Colonic mucosa (tissue), 4 donors: ENCODE measurements at regions not wholly inside any gene's neighbourhood (a gene's known extent, or its start where the extent isn't known, plus 50 kb on each side); places are given as distances from the start of the nearest gene placed in this dataset.

Source experiments
- DNase-seq: peaks from one replicate; pipeline ENCODE4 v3.0.0-alpha.2; 2020
- H3K27ac ChIP-seq: fragments of 200-600 bp; one replicate; pipeline ENCODE4 v1.8.0; 2021
- H3K27me3 ChIP-seq: fragments of 200-600 bp; one replicate; pipeline ENCODE4 v1.8.0; 2021
- H3K36me3 ChIP-seq: fragments of 200-600 bp; one replicate; pipeline ENCODE4 v1.8.0; 2021
- H3K4me1 ChIP-seq: fragments of 200-600 bp; one replicate; pipeline ENCODE4 v1.8.0; 2021; ENCODE audit warnings: mild to moderate bottlenecking
- H3K4me3 ChIP-seq: fragments of 200-600 bp; one replicate; pipeline ENCODE4 v1.8.0; 2021
- H3K9ac ChIP-seq, 2 donors: one replicate each; pipeline ENCODE4 v1.7.0; 2013; ENCODE audit warnings: control low read depth in 2 of 2, low read depth in 2 of 2, low read length in 2 of 2
- H3K9me3 ChIP-seq: fragments of 200-600 bp; one replicate; pipeline ENCODE4 v1.8.0; 2021
- intact Hi-C: fragments of 100-400 bp; cut with DNase I; formaldehyde crosslinking; loops from one replicate; pipeline ENCODE4 v1.14.1; 2022
- TF ChIP-seq, protein P1 (sequence below): fragments of 200-600 bp; IDR thresholded peaks from one replicate; pipeline ENCODE4 v1.8.0; 2022; ENCODE audit warnings: antibody characterized with exemption, mild to moderate bottlenecking
- donor health status: healthy.
- donor health status: DM: no; HTN: no; CAD: no.
- donor health status: DM: no; HTN: no; CAD: no.

DNA sequence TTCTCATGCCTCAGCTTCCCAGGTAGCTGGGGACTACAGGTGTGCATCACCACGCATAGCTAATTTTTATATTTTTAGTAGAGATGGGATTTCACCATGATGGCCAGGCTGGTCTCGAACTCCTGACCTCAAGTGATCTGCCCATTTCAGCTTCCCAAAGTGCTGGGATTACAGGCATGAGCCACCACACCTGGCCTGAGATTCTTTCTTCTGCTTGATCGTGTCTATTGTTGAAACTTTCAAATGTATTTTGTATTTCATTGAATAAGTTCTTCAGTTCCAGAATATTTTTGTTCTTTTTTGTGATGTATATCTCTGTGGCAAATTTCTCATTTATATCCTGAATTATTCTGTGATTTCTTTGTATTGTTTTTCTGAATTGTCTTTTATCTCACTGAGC lies 1063.3 kb upstream of the WWC1 start:
- Histone ChIP-seq H3K4me1 (no peaks in the 10 kb centered on the region), H3K9me3 (no peaks in the 10 kb centered on the region), H3K27me3 (no peaks in the 10 kb centered on the region), H3K4me3 (no peak overlapping the region), H3K9ac (no peak overlapping the region), H3K27ac (no peak overlapping the region), H3K36me3 (no peaks in the 10 kb centered on the region)
- TF ChIP-seq, protein P1, sequence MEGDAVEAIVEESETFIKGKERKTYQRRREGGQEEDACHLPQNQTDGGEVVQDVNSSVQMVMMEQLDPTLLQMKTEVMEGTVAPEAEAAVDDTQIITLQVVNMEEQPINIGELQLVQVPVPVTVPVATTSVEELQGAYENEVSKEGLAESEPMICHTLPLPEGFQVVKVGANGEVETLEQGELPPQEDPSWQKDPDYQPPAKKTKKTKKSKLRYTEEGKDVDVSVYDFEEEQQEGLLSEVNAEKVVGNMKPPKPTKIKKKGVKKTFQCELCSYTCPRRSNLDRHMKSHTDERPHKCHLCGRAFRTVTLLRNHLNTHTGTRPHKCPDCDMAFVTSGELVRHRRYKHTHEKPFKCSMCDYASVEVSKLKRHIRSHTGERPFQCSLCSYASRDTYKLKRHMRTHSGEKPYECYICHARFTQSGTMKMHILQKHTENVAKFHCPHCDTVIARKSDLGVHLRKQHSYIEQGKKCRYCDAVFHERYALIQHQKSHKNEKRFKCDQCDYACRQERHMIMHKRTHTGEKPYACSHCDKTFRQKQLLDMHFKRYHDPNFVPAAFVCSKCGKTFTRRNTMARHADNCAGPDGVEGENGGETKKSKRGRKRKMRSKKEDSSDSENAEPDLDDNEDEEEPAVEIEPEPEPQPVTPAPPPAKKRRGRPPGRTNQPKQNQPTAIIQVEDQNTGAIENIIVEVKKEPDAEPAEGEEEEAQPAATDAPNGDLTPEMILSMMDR = no peak
- intact Hi-C loops = no loop called here
- no peak for DNase-seq

DNA sequence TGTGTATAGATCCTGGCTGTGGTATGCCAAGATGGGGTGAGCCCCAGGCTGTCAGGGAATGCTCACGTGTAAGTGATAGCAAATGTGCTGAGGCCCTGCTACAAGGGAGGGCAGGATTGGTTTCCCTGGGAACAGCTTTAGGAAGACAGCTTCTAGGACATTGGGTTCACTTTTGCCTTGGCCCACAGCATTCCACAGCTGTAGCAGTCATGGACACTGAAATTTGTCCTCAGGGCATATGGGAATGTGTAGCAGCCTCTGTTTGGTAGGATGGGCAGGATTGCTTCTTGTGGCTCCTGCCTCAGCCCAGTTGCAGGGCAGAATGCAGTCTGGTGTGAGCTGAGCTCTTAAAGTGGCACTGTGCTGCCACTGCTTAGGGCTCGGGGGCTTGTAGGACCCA lies 1061.7 kb upstream of the WWC1 start:
- H3K9ac ChIP-seq = no peak overlapping the region
- intact Hi-C loops = no loop called here
- H3K4me1 ChIP-seq = no peaks in the 10 kb centered on the region
- H3K9me3 ChIP-seq = no peaks in the 10 kb centered on the region
- DNase-seq = no peak
- TF ChIP-seq, protein P1 = no peak
- no peaks in the 10 kb centered on the region for H3K27me3 ChIP-seq
- no peaks in the 10 kb centered on the region for H3K36me3 ChIP-seq
- H3K4me3 ChIP-seq = no peak overlapping the region
- H3K27ac ChIP-seq = no peak overlapping the region

DNA sequence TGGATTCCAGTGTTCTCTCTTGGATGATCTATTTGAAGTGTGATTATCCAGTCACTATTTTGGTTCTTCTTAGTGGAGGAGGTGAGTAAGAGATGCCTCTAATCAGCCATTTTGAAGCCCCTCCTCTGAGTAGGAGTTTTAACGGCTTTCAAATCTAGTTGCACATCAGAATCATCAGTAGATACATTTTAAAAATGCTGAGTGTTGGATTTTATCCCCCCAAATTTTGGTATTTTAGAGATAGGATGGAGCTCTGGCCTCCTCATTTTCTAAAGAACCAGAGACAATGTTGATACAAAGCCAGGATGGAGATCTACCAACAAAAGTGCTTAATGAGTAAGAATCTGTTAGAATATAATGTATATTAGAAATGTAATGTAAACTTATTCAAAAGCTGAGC lies 1061.0 kb upstream of the WWC1 start:
- TF ChIP-seq, protein P1 = no peak
- Histone ChIP-seq H3K4me1 (no peaks in the 10 kb centered on the region), H3K27ac (no peak overlapping the region), H3K27me3 (no peaks in the 10 kb centered on the region), H3K4me3 (no peak overlapping the region), H3K9me3 (no peaks in the 10 kb centered on the region), H3K36me3 (no peaks in the 10 kb centered on the region), H3K9ac (no peak overlapping the region)
- no peak for DNase-seq
- intact Hi-C loops = no loop called here

DNA sequence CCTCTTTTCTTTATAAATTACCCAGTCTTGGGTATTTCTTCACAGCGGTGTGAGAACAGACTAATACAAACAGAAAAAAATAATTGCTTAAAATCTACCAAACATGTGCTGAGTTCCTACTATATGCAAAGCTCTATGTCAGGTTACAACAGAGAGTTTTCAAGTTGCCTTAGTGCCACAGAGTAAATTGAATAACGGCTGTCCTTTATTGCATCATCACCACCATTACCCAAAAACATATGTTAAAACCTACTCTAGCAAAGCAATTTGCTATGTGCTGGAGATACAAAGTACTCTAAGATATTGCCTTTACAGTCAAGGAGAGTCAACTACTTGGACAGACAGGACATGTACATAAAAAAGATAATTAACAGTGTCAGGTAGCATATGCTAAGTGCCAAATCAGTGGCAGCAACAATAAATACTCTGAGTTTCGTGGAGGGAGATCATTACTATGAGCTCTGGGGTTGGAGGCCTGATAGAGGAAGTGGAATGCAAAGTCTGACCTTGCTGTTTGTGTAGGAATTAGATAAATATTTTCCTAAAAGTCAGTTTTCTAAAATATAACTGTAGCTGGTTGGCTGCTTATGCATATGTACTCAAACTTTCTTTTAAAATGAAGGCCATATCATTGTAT lies 1058.7 kb upstream of the WWC1 start:
- Histone ChIP-seq H3K36me3 (no peaks in the 10 kb centered on the region), H3K9me3 (no peaks in the 10 kb centered on the region), H3K27ac (no peak overlapping the region), H3K27me3 (no peaks in the 10 kb centered on the region), H3K4me1 (no peaks in the 10 kb centered on the region), H3K9ac (no peak overlapping the region), H3K4me3 (no peak overlapping the region)
- intact Hi-C loops = no loop called here
- TF ChIP-seq, protein P1 = no peak
- DNase-seq = no peak

DNA sequence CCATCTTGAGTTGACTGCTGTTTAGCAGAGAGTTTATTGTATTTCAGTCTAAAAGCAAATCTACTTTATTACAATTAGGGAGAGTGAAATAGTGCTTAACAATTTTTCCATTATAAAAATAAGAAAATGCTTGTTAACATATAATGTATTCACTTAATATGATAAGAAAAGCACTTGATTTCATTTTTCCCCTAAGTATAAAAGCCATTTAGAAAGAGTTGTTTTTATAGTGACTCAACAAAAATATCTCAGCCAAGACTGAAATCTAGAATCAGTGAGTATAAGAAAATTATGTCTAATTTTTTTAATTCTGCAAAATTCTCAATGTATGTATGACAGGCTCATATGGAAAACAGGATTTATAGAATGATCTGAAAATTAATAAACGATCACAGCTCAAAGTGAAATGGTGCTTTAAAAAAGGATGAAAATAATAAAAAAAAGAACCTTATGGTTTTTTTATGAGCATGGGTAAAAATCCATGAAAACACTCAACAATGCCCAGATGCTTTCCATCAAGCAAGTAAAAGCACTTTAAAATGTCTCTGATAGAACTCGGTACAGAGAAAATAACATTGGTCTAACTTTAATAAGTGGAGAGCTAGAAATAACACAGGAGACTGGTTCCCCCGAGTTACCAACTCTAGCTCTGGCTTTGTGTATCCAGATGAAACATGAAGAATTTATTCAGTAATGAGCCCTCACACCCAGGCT lies 1057.8 kb upstream of the WWC1 start:
- Histone ChIP-seq H3K4me3 (no peak overlapping the region), H3K27me3 (no peaks in the 10 kb centered on the region), H3K9ac (no peak overlapping the region), H3K4me1 (no peaks in the 10 kb centered on the region), H3K27ac (no peak overlapping the region), H3K36me3 (no peaks in the 10 kb centered on the region), H3K9me3 (no peaks in the 10 kb centered on the region)
- intact Hi-C loops = no loop called here
- TF ChIP-seq, protein P1 = no peak
- DNase-seq = no peak
